ENCODE measurements at regions not wholly inside any gene's neighbourhood (a gene's known extent, or its start where the extent isn't known, plus 50 kb on each side); places are given as distances from the start of the nearest gene placed in this dataset.

- no peaks in the 10 kb centered on the region for H3K36me3 ChIP-seq (ENCODE audit: insufficient read depth, low read length)
Measured at GRCh38 chr2:103785432-103785831, 1023.6 kb downstream of the TMEM182 start.

GRCh38 chr2:103785956-103786355, 1024.1 kb downstream of the TMEM182 start:
- Histone ChIP-seq H3K27ac (ENCODE audit: low read length) (no peak overlapping the region), H3K4me2 (ENCODE audit: low read length) (no peak overlapping the region), H3K36me3 (ENCODE audit: insufficient read depth, low read length) (no peaks in the 10 kb centered on the region), H3F3A (ENCODE audit: insufficient read depth, low read length, poor library complexity, severe bottlenecking) (peaks cover 4% of the 10 kb centered on the region), H3K9me2 (ENCODE audit: insufficient read depth, low read length) (no peaks in the 10 kb centered on the region), H2AFZ (ENCODE audit: low read depth, low read length) (no peak overlapping the region), H4K20me1 (ENCODE audit: insufficient read depth) (no peaks in the 10 kb centered on the region), H3K9me3 (ENCODE audit: low read length) (no peaks in the 10 kb centered on the region), H3K79me2 (replicated peaks; ENCODE audit: insufficient read depth, low read length) (no peaks in the 10 kb centered on the region), H3K4me3 (ENCODE audit: low read length) (no peak overlapping the region), H3K27me3 (ENCODE audit: insufficient read depth, low read depth, low read length) (no peaks in the 10 kb centered on the region), H3K9ac (ENCODE audit: low read length) (no peak overlapping the region)
- TF ChIP-seq POLR2AphosphoS5 (IDR thresholded peaks at IDR 0.05) = no peak
- TF ChIP-seq EZH2 (IDR thresholded peaks at IDR 0.05; ENCODE audit: borderline replicate concordance, insufficient read depth, low read length, poor library complexity, severe bottlenecking) = no peak
- TF ChIP-seq MXI1 (conservative IDR thresholded peaks at IDR 0.05; ENCODE audit: poor library complexity, severe bottlenecking) = no peak
- TF ChIP-seq REST (IDR thresholded peaks at IDR 0.05; ENCODE audit: borderline replicate concordance) = no peak
- no peak for TF ChIP-seq TAF1 (IDR thresholded peaks at IDR 0.05; ENCODE audit: low read depth)
- TF ChIP-seq RAD21 (conservative IDR thresholded peaks at IDR 0.05) = no peak
- no peak for TF ChIP-seq SMC3 (conservative IDR thresholded peaks at IDR 0.05; ENCODE audit: poor library complexity)

More at GRCh38 chr2:103785432-103785831, 1023.6 kb downstream of the TMEM182 start:
- H2AFZ ChIP-seq (ENCODE audit: low read depth, low read length) = no peak overlapping the region
- no peak overlapping the region for H3K27ac ChIP-seq (ENCODE audit: low read length)
- H3F3A ChIP-seq (ENCODE audit: insufficient read depth, low read length, poor library complexity, severe bottlenecking) = peaks cover 4% of the 10 kb centered on the region
- H3K9ac ChIP-seq (ENCODE audit: low read length) = no peak overlapping the region
- H3K79me2 ChIP-seq (replicated peaks; ENCODE audit: insufficient read depth, low read length) = no peaks in the 10 kb centered on the region
- no peaks in the 10 kb centered on the region for H3K9me2 ChIP-seq (ENCODE audit: insufficient read depth, low read length)
- no peaks in the 10 kb centered on the region for H3K9me3 ChIP-seq (ENCODE audit: low read length)
- H4K20me1 ChIP-seq (ENCODE audit: insufficient read depth) = no peaks in the 10 kb centered on the region
- no peaks in the 10 kb centered on the region for H3K27me3 ChIP-seq (ENCODE audit: insufficient read depth, low read depth, low read length)
- no peak overlapping the region for H3K4me2 ChIP-seq (ENCODE audit: low read length)
- H3K4me3 ChIP-seq (ENCODE audit: low read length) = no peak overlapping the region
- no peak for TF ChIP-seq SMC3 (conservative IDR thresholded peaks at IDR 0.05; ENCODE audit: poor library complexity)
- TF ChIP-seq MXI1 (conservative IDR thresholded peaks at IDR 0.05; ENCODE audit: poor library complexity, severe bottlenecking) = no peak
- no peak for TF ChIP-seq CTCF (IDR thresholded peaks at IDR 0.05; ENCODE audit: poor library complexity, severe bottlenecking)
- no peak for TF ChIP-seq REST (IDR thresholded peaks at IDR 0.05; ENCODE audit: borderline replicate concordance)
- no peak for TF ChIP-seq POLR2AphosphoS5 (IDR thresholded peaks at IDR 0.05)
- no peak for TF ChIP-seq RAD21 (conservative IDR thresholded peaks at IDR 0.05)
- no peak for TF ChIP-seq TAF1 (IDR thresholded peaks at IDR 0.05; ENCODE audit: low read depth)
- TF ChIP-seq EZH2 (IDR thresholded peaks at IDR 0.05; ENCODE audit: borderline replicate concordance, insufficient read depth, low read length, poor library complexity, severe bottlenecking) = no peak
- no peak for TF ChIP-seq EP300 (conservative IDR thresholded peaks at IDR 0.05; ENCODE audit: poor library complexity, severe bottlenecking)
